ENCODE measurements at regions not wholly inside any gene's neighbourhood (a gene's known extent, or its start where the extent isn't known, plus 50 kb on each side); places are given as distances from the start of the nearest gene placed in this dataset.

GRCh38 chr12:65561798-65562382 lies 262.4 kb upstream of the HMGA2 start:
- Histone ChIP-seq H3K9me3 (ENCODE audit: control insufficient read depth in 1 of 2, insufficient read depth in 1 of 2, low read depth in 1 of 2, low read length in 2 of 2) (no peaks in the 10 kb centered on the region), H3K4me1 (ENCODE audit: control insufficient read depth in 1 of 2, insufficient read depth in 2 of 2, low read length in 2 of 2) (peaks cover 18 to 63% of the 10 kb centered on the region in 2 experiments), H3K4me2 (ENCODE audit: low read length) (no peak overlapping the region), H3K4me3 (replicated peaks in 1 of 2; ENCODE audit: low read depth in 1 of 2, low read length in 2 of 2) (no peak overlapping the region), H3K27ac (ENCODE audit: low read depth, low read length) (no peak overlapping the region), H3K79me2 (ENCODE audit: insufficient read depth, low read length) (no peaks in the 10 kb centered on the region), H3K9me2 (ENCODE audit: insufficient read depth) (no peaks in the 10 kb centered on the region), H2AFZ (ENCODE audit: low read depth, low read length, poor library complexity, severe bottlenecking) (no peak overlapping the region), H4K20me1 (ENCODE audit: insufficient read depth) (no peaks in the 10 kb centered on the region), H3K36me3 (ENCODE audit: control insufficient read depth in 1 of 2, insufficient read depth in 2 of 2, low read length in 2 of 2) (peaks cover 0 to 10% of the 10 kb centered on the region in 2 experiments; a peak in 2 of 4 replicates), H3K27me3 (ENCODE audit: insufficient read depth, low read length) (no peaks in the 10 kb centered on the region), H3K9ac (ENCODE audit: low read length) (no peak overlapping the region)
- ChIA-PET POLR2A (no interaction called here), CTCF (interaction anchor here (1.1 kb wide), 1 partner anchor 41 kb away, joined by 3 read pairs; no protein-coding TSS in a partner anchor), RAD21 (ENCODE audit: low non-redundant PET in 1 of 2, low total read pairs in 2 of 2, uncharacterized antibody in 2 of 2, unreplicated experiment in 2 of 2) (no interaction called here)
- no TSS peak for BruUV-seq (replicated peaks)
- no peak for DNase-seq (ENCODE audit: low read depth, low spot score)
- intact Hi-C loops (cut with micrococcal nuclease): no loop called here
- no peak for ATAC-seq
- TF ChIP-seq MAX (IDR thresholded peaks at IDR 0.05): no peak
- TF ChIP-seq CTCF (IDR thresholded peaks at IDR 0.05 in 2 of 3, conservative IDR thresholded peaks at IDR 0.05 in 1 of 3; ENCODE audit: borderline replicate concordance in 1 of 3, insufficient read depth in 1 of 3, low read depth in 2 of 3, low read length in 2 of 3): no peak
- no peak for TF ChIP-seq POLR2AphosphoS5 (IDR thresholded peaks at IDR 0.05; ENCODE audit: low read depth, low read length)
- TF ChIP-seq YY1 (IDR thresholded peaks at IDR 0.05; ENCODE audit: extremely low read depth, insufficient replicate concordance, low read depth, low read length): no peak
- no peak for TF ChIP-seq ZFX (IDR thresholded peaks at IDR 0.05)
- TF ChIP-seq SIN3A (IDR thresholded peaks at IDR 0.05; ENCODE audit: low read depth): no peak
- no peak for TF ChIP-seq JUND (IDR thresholded peaks at IDR 0.05)

Data from HCT116 (cell line).